ENCODE measurements at regions not wholly inside any gene's neighbourhood (a gene's known extent, or its start where the extent isn't known, plus 50 kb on each side); places are given as distances from the start of the nearest gene placed in this dataset.

GRCh38 chr6:152905551-152906299 lies 77.1 kb downstream of the FBXO5 start:
- DNase-seq = no peak

GRCh38 chr6:152909241-152909640 lies 73.6 kb downstream of the FBXO5 start:
- DNase-seq = no peak

GRCh38 chr6:152916035-152916434 lies 66.8 kb downstream of the FBXO5 start:
- DNase-seq = no peak

- DNase-seq = no peak
Measured at GRCh38 chr6:152918991-152919390, 63.9 kb downstream of the FBXO5 start.

- no peak for DNase-seq
Measured at GRCh38 chr6:152920016-152920415, 62.8 kb downstream of the FBXO5 start.

All from NCI-H446 (cell line).